Stimulated activated naive B cell treated with anti-CD40 and anti-IgM and Interleukin-4, amounts not matched to agents 10 μg/mL and 1 μg/mL and 100 μg/mL, for 72 hours (primary cell): ENCODE measurements at regions not wholly inside any gene's neighbourhood (a gene's known extent, or its start where the extent isn't known, plus 50 kb on each side); places are given as distances from the start of the nearest gene placed in this dataset.

Source experiments
- ATAC-seq, 2 donors: fragments of 150-1000 bp; cut with Tn5 transposase; replicated peaks; 2 replicates each; pipeline ENCODE4 v1.10.0; 2021; ENCODE audit warnings: moderate library complexity in 1 of 2
- DNase-seq: peaks from one replicate; pipeline ENCODE4 v3.0.0; 2021
- H3K27ac Mint-ChIP-seq: one replicate; pipeline ENCODE4 v1.8.0; 2022; ENCODE audit warnings: mild to moderate bottlenecking, mixed read lengths
- H3K27me3 Mint-ChIP-seq, 2 donors: one replicate each; pipeline ENCODE4 v1.8.0; 2022; ENCODE audit warnings: mixed read lengths in 2 of 2
- H3K36me3 Mint-ChIP-seq, 2 donors: one replicate each; pipeline ENCODE4 v1.8.0; 2022; ENCODE audit warnings: mixed read lengths in 2 of 2, mild to moderate bottlenecking in 1 of 2
- H3K4me1 Mint-ChIP-seq, 2 donors: one replicate each; pipeline ENCODE4 v1.8.0; 2022; ENCODE audit warnings: mixed read lengths in 2 of 2, mild to moderate bottlenecking in 1 of 2
- H3K4me3 Mint-ChIP-seq, 2 donors: one replicate each; pipeline ENCODE4 v1.8.0; 2022; ENCODE audit warnings: mild to moderate bottlenecking in 2 of 2, mixed read lengths in 2 of 2, moderate library complexity in 1 of 2
- H3K9me3 Mint-ChIP-seq, 2 donors: one replicate each; pipeline ENCODE4 v1.8.0; 2022; ENCODE audit warnings: mixed read lengths in 2 of 2, mild to moderate bottlenecking in 1 of 2

GRCh38 chr10:36050763-36051499, 408.8 kb upstream of the FZD8 start:
- DNase-seq, result no peak
- H3K36me3 Mint-ChIP-seq, result no peaks in the 10 kb centered on the region
- H3K4me1 Mint-ChIP-seq, result no peaks in the 10 kb centered on the region
- ATAC-seq, result no peak
- H3K4me3 Mint-ChIP-seq, result no peak overlapping the region
- peaks cover 4 to 5% of the 10 kb centered on the region in 2 donors for H3K9me3 Mint-ChIP-seq
- H3K27me3 Mint-ChIP-seq, result no peaks in the 10 kb centered on the region
- no peak overlapping the region for H3K27ac Mint-ChIP-seq

GRCh38 chr10:36048780-36049179, 406.7 kb upstream of the FZD8 start:
- Mint-ChIP-seq H3K27me3 (no peaks in the 10 kb centered on the region), H3K4me1 (no peaks in the 10 kb centered on the region), H3K9me3 (no peaks in the 10 kb centered on the region), H3K4me3 (no peak overlapping the region), H3K27ac (no peak overlapping the region), H3K36me3 (no peaks in the 10 kb centered on the region)
- no peak for ATAC-seq
- no peak for DNase-seq

GRCh38 chr10:36048236-36048635, 406.1 kb upstream of the FZD8 start:
- H3K4me1 Mint-ChIP-seq, result no peaks in the 10 kb centered on the region
- no peak overlapping the region for H3K4me3 Mint-ChIP-seq
- H3K9me3 Mint-ChIP-seq, result no peaks in the 10 kb centered on the region
- no peak overlapping the region for H3K27ac Mint-ChIP-seq
- H3K36me3 Mint-ChIP-seq, result no peaks in the 10 kb centered on the region
- no peaks in the 10 kb centered on the region for H3K27me3 Mint-ChIP-seq
- no peak for DNase-seq
- no peak for ATAC-seq

GRCh38 chr10:36042135-36042534, 400.0 kb upstream of the FZD8 start:
- H3K36me3 Mint-ChIP-seq, result no peaks in the 10 kb centered on the region
- H3K27me3 Mint-ChIP-seq, result no peaks in the 10 kb centered on the region
- no peak for DNase-seq
- H3K27ac Mint-ChIP-seq, result no peak overlapping the region
- H3K9me3 Mint-ChIP-seq, result peaks cover 0 to 4% of the 10 kb centered on the region in 2 donors
- no peak overlapping the region for H3K4me3 Mint-ChIP-seq
- ATAC-seq, result no peak
- no peaks in the 10 kb centered on the region for H3K4me1 Mint-ChIP-seq

DNA sequence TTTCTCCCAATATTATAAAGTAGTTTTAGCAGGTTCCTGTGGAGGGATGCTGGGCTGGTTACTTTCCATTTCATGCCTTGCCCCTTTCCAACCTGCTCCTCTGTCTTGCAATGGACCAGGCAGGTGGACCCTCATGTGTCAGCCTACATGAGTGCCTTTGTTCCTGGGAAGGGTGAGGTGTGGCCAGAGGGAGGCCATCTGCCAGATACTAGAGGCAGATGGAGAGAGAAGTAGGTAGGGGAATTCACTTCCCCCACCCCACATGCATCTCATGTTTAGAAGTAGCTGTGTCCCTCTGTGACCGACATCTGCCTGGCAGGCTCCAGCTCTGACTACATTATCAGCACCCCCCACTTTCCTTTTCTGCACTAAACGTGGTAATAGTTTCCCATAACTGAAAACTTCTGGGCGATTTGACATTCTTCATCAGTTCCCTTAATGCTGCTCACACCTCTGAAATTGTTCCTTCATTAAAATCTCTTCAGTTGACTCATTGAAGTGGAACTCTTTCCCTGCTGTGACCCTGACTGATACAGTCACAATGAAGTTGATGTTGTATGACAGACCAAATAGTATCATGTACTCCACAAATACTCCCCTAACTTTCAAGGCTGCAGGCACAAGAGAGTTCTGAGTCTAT, 396.3 kb upstream of the FZD8 start:
- no peak for ATAC-seq
- Mint-ChIP-seq H3K36me3 (no peaks in the 10 kb centered on the region), H3K4me3 (no peak overlapping the region), H3K27ac (no peak overlapping the region), H3K9me3 (peaks cover 0 to 4% of the 10 kb centered on the region in 2 donors), H3K4me1 (no peaks in the 10 kb centered on the region), H3K27me3 (no peaks in the 10 kb centered on the region)
- no peak for DNase-seq

DNA sequence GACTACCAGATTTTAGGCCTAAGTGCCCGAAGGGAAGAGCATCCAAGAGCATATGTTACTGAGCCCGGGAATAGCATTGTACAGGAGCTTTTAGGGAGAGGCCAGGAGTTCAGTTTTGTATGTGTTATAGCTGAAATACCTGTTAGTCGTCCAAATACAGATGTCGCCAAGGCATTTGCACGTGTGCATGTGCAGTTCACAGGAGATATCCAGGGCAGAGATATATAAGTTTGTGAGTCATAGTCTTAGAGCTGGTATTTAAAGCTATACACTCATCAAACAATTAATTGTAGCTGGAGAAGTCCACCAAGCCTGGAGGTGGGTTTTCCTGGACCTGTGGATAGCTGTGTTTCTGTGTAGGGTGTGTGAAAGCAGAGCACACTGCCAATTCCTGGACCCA, 394.0 kb upstream of the FZD8 start:
- DNase-seq, result no peak
- Mint-ChIP-seq H3K36me3 (no peaks in the 10 kb centered on the region), H3K4me1 (no peaks in the 10 kb centered on the region), H3K4me3 (no peak overlapping the region), H3K27ac (no peak overlapping the region), H3K27me3 (no peaks in the 10 kb centered on the region), H3K9me3 (no peaks in the 10 kb centered on the region)
- no peak for ATAC-seq

- no peaks in the 10 kb centered on the region for H3K9me3 Mint-ChIP-seq
- no peak overlapping the region for H3K4me3 Mint-ChIP-seq
- no peaks in the 10 kb centered on the region for H3K4me1 Mint-ChIP-seq
- H3K36me3 Mint-ChIP-seq, result no peaks in the 10 kb centered on the region
- H3K27me3 Mint-ChIP-seq, result no peaks in the 10 kb centered on the region
- DNase-seq (no peak), ATAC-seq (no peak)
- no peak overlapping the region for H3K27ac Mint-ChIP-seq
Observed at GRCh38 chr10:36033808-36034207, 391.7 kb upstream of the FZD8 start.

DNA sequence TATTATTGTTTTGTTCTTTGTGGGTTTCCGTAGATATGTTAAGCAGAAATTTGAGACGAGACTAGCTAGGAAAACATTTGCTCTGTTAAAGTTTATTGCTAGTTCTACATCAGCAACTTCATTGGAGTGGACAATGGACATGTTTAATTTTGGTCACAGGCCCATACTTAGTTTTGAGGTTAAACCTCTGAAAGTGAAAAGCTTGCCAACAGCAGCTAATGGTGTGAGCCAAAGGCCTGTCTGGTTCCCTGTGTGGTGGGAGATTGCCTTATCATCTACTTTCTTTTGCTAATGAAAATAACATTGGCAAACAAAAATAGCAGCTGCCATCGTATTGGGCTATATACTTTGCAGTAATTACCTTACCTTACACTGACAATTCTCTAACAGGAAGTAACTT, 388.4 kb upstream of the FZD8 start:
- Mint-ChIP-seq H3K9me3 (peaks cover 7 to 8% of the 10 kb centered on the region in 2 donors), H3K4me3 (no peak overlapping the region), H3K27me3 (no peaks in the 10 kb centered on the region), H3K27ac (no peak overlapping the region), H3K4me1 (no peaks in the 10 kb centered on the region), H3K36me3 (no peaks in the 10 kb centered on the region)
- no peak for ATAC-seq
- no peak for DNase-seq

DNA sequence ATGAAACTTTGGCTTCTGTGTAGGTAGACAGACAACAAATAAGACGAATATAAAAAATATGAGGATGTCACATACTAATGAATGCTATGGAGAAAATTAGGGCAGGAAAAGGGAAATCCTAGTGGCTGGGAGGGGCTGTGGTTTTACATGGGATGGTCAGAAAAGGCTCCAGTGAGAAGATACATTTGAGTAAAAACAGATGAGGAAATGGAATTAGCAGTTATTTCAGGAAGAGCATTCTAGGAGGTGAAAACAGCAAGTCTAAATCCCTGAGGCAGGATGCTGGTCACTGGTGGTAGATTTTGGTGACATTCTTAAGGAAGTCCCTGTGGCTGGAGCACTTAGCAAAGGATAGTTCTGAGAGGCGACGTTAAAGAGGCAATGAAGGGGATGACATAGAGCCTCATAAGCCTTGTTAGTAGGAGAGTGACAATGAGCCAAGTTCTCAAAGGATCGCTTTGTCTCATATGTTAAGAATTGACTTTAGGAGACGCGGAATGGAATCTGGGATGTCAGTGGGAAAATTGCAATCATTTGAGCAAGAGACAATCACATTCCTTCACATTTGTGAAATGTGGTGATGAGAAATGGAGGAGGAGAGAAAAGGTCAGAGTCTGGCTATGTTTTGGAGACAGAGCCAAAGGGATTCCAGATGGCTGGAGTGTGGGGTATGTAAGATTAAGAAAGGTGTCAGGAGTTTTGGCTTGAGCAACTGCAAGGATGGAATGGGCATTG, 384.7 kb upstream of the FZD8 start:
- H3K27ac Mint-ChIP-seq, result no peak overlapping the region
- ATAC-seq (no peak), DNase-seq (no peak)
- H3K4me3 Mint-ChIP-seq, result no peak overlapping the region
- no peaks in the 10 kb centered on the region for H3K36me3 Mint-ChIP-seq
- peaks cover 7 to 8% of the 10 kb centered on the region in 2 donors for H3K9me3 Mint-ChIP-seq
- no peaks in the 10 kb centered on the region for H3K27me3 Mint-ChIP-seq
- no peaks in the 10 kb centered on the region for H3K4me1 Mint-ChIP-seq

DNA sequence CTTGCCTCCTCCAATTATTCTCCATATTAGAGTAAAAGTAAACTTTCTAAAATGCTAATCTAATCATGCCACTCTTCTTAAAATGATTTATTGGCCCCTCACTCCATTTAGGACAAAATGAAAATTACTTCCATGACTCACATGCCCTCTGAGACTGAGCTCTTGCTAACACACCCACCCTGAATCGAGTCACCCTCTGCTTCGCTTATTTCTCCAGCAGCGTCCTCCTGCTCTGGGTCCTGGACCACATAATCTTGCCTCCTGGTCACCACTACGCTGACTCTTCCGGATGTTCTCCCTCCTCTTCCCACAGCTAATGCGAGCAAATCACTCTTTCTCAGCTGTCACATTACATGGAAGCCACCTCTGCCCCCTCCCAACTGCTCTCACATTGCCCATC, 384.0 kb upstream of the FZD8 start:
- peaks cover 7 to 8% of the 10 kb centered on the region in 2 donors for H3K9me3 Mint-ChIP-seq
- DNase-seq (no peak), ATAC-seq (no peak)
- no peak overlapping the region for H3K4me3 Mint-ChIP-seq
- H3K4me1 Mint-ChIP-seq, result no peaks in the 10 kb centered on the region
- no peaks in the 10 kb centered on the region for H3K36me3 Mint-ChIP-seq
- H3K27ac Mint-ChIP-seq, result no peak overlapping the region
- no peaks in the 10 kb centered on the region for H3K27me3 Mint-ChIP-seq

- ATAC-seq (no peak), DNase-seq (no peak)
- Mint-ChIP-seq H3K36me3 (no peaks in the 10 kb centered on the region), H3K4me3 (no peak overlapping the region), H3K27ac (no peak overlapping the region), H3K27me3 (no peaks in the 10 kb centered on the region), H3K9me3 (peaks cover 7 to 8% of the 10 kb centered on the region in 2 donors), H3K4me1 (no peaks in the 10 kb centered on the region)
Observed at GRCh38 chr10:36023939-36024338, 381.8 kb upstream of the FZD8 start.

- Mint-ChIP-seq H3K27ac (no peak overlapping the region), H3K9me3 (peaks cover under 1 to 2% of the 10 kb centered on the region in 2 donors), H3K4me3 (no peak overlapping the region), H3K36me3 (no peaks in the 10 kb centered on the region), H3K4me1 (no peaks in the 10 kb centered on the region), H3K27me3 (no peaks in the 10 kb centered on the region)
- DNase-seq, result no peak
- ATAC-seq, result no peak
Observed at GRCh38 chr10:36021096-36021495, 379.0 kb upstream of the FZD8 start.

- DNase-seq (no peak), ATAC-seq (no peak)
- H3K36me3 Mint-ChIP-seq, result no peaks in the 10 kb centered on the region
- H3K4me1 Mint-ChIP-seq, result no peaks in the 10 kb centered on the region
- no peak overlapping the region for H3K4me3 Mint-ChIP-seq
- H3K9me3 Mint-ChIP-seq, result peaks cover 0 to 1% of the 10 kb centered on the region in 2 donors
- no peaks in the 10 kb centered on the region for H3K27me3 Mint-ChIP-seq
- no peak overlapping the region for H3K27ac Mint-ChIP-seq
Observed at GRCh38 chr10:36019749-36020148, 377.7 kb upstream of the FZD8 start.

- H3K27ac Mint-ChIP-seq, result no peak overlapping the region
- no peaks in the 10 kb centered on the region for H3K27me3 Mint-ChIP-seq
- H3K36me3 Mint-ChIP-seq, result no peaks in the 10 kb centered on the region
- ATAC-seq (no peak), DNase-seq (no peak)
- H3K4me3 Mint-ChIP-seq, result no peak overlapping the region
- peaks cover 0 to 1% of the 10 kb centered on the region in 2 donors for H3K9me3 Mint-ChIP-seq
- H3K4me1 Mint-ChIP-seq, result no peaks in the 10 kb centered on the region
Observed at GRCh38 chr10:36018996-36019395, 376.9 kb upstream of the FZD8 start.

DNA sequence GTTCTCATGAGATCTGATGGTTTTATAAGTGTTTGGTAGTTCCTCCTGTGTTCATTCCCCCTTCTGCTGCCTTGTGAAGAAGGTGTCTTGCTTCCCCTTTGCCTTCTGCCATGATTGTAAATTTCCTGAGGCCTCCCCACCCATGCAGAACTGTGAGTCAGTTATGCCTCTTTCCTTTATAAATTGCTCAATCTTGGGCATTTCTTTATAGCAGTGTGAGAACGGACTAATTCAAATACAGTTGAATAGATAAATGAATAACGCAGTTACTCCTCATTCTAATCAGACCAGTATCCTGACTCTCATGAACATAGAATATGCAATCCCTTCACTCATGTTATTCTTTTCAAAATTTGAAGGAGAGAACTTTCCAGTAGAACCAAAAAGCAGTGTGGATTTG, 375.0 kb upstream of the FZD8 start:
- DNase-seq (no peak), ATAC-seq (no peak)
- Mint-ChIP-seq H3K36me3 (no peaks in the 10 kb centered on the region), H3K4me1 (no peaks in the 10 kb centered on the region), H3K9me3 (peaks cover 0 to 3% of the 10 kb centered on the region in 2 donors), H3K27ac (no peak overlapping the region), H3K27me3 (no peaks in the 10 kb centered on the region), H3K4me3 (no peak overlapping the region)
